H1 (cell line): ENCODE measurements at regions not wholly inside any gene's neighbourhood (a gene's known extent, or its start where the extent isn't known, plus 50 kb on each side); places are given as distances from the start of the nearest gene placed in this dataset.

Experiments
- CTCF ChIA-PET: fragments of 300-600 bp; sonication (Branson Sonifier 250); formaldehyde crosslinking; loops from one replicate; lab custom pipeline; 2021; ENCODE audit not compliant: partially characterized antibody; lab: Charles Lee
- POLR2A ChIA-PET: fragments of 300-600 bp; sonication (Branson Sonifier 250); formaldehyde crosslinking; loops from one replicate; lab custom pipeline; 2021; ENCODE audit warnings: inconsistent platforms; ENCODE audit not compliant: partially characterized antibody; lab: Charles Lee
- DNase-seq, 2 experiments: peaks; one replicate each; pipeline versions ENCODE4 v3.0.0 to v3.0.0-alpha.2; 2010 to 2022; ENCODE audit warnings: low spot score in 2 of 2, low read depth in 1 of 2, mixed read lengths in 1 of 2
- FAIRE-seq: peaks from 2 replicates; lab custom pipeline; 2011; peaks lifted over from hg19 to GRCh38; lab: Jason Lieb, UNC
- H2AFZ ChIP-seq: 2 replicates; pipeline ENCODE4 v1.8.1; 2012; ENCODE audit warnings: low read length, inconsistent platforms
- H2AK5ac ChIP-seq: 2 replicates; pipeline ENCODE4 v1.6.1; 2013; ENCODE audit warnings: low read depth, low read length
- H2BK120ac ChIP-seq: replicated peaks from 2 replicates; pipeline ENCODE3; 2013; ENCODE audit warnings: low read depth, low read length, inconsistent platforms
- H2BK12ac ChIP-seq: 2 replicates; pipeline ENCODE4 v1.6.1; 2013; ENCODE audit warnings: low read depth, low read length
- H2BK15ac ChIP-seq: 2 replicates; pipeline ENCODE4 v1.6.1; 2013; ENCODE audit warnings: low read length
- H2BK20ac ChIP-seq: 2 replicates; pipeline ENCODE4 v1.6.1; 2013; ENCODE audit warnings: low read length
- H2BK5ac ChIP-seq: 2 replicates; pipeline ENCODE4 v1.6.1; 2013; ENCODE audit warnings: low read depth, low read length
- H3K14ac ChIP-seq: 2 replicates; pipeline ENCODE4 v1.6.1; 2013; ENCODE audit warnings: inconsistent platforms; ENCODE audit not compliant: insufficient read length
- H3K18ac ChIP-seq: 2 replicates; pipeline ENCODE4 v1.6.1; 2013; ENCODE audit warnings: low read length; ENCODE audit errors: extremely low read depth
- H3K23ac ChIP-seq: 2 replicates; pipeline ENCODE4 v1.6.1; 2013; ENCODE audit warnings: inconsistent platforms; ENCODE audit not compliant: insufficient read length
- H3K23me2 ChIP-seq: 2 replicates; pipeline ENCODE4 v1.6.1; 2013; ENCODE audit warnings: low read depth, low read length
- H3K27ac ChIP-seq: 2 replicates; pipeline ENCODE4 v1.6.1; 2011; ENCODE audit warnings: low read depth, low read length, inconsistent platforms
- H3K27me3 ChIP-seq, 4 experiments: replicated peaks in 1 of 4; 1 replicate in 1 of 4; 2 replicates in 3 of 4; pipeline versions ENCODE4 v1.6.1 to v1.8.1; 2011 to 2013; ENCODE audit warnings: low read length in 3 of 4, mild to moderate bottlenecking in 3 of 4, inconsistent platforms in 2 of 4, mixed read lengths in 2 of 4, moderate library complexity in 1 of 4; ENCODE audit not compliant: control insufficient read depth in 3 of 4, insufficient read depth in 3 of 4; ENCODE audit errors: extremely low read depth in 1 of 4
- H3K36me3 ChIP-seq, 4 experiments: 2 replicates each; pipeline versions ENCODE4 v1.6.1 to v1.8.1; 2011 to 2013; ENCODE audit warnings: mild to moderate bottlenecking in 4 of 4, low read length in 3 of 4, moderate library complexity in 2 of 4, control low read depth in 1 of 4, inconsistent platforms in 1 of 4; ENCODE audit not compliant: insufficient read depth in 4 of 4, control insufficient read depth in 2 of 4
- H3K4ac ChIP-seq: replicated peaks from 2 replicates; pipeline ENCODE3; 2013; ENCODE audit warnings: low read length, low read depth, mixed read lengths, inconsistent platforms; ENCODE audit not compliant: insufficient read length
- H3K4me1 ChIP-seq, 4 experiments: replicated peaks in 1 of 4; 1 replicate in 1 of 4; 2 replicates in 3 of 4; pipeline versions ENCODE4 v1.6.1 to v1.8.1; 2011 to 2013; ENCODE audit warnings: low read length in 3 of 4, inconsistent platforms in 2 of 4, mixed read lengths in 1 of 4; ENCODE audit not compliant: insufficient read depth in 4 of 4, control insufficient read depth in 3 of 4
- H3K4me2 ChIP-seq, 2 experiments: 2 replicates each; pipeline versions ENCODE4 v1.6.1 to v1.8.1; 2011 to 2013; ENCODE audit warnings: low read depth in 2 of 2, low read length in 2 of 2, control low read depth in 1 of 2, inconsistent platforms in 1 of 2, mild to moderate bottlenecking in 1 of 2; ENCODE audit not compliant: insufficient read depth in 1 of 2
- H3K4me3 ChIP-seq, 4 experiments: fragments of 200-600, 300-600 bp in 1 of 4; sonication (generic), shearing (Covaris generic), sonication (Bioruptor Twin) in 1 of 4; 2 replicates each; pipeline versions ENCODE4 v1.5.1 to v1.8.1; 2011 to 2016; ENCODE audit warnings: low read length in 4 of 4, low read depth in 3 of 4, control low read depth in 2 of 4, inconsistent platforms in 2 of 4, mild to moderate bottlenecking in 2 of 4, mixed read lengths in 1 of 4, moderate library complexity in 1 of 4; ENCODE audit not compliant: insufficient read depth in 2 of 4; ENCODE audit errors: extremely low read depth in 1 of 4
- H3K56ac ChIP-seq: replicated peaks from 2 replicates; pipeline ENCODE3; 2013; ENCODE audit warnings: low read depth, mild to moderate bottlenecking, mixed read lengths, low read length, inconsistent platforms; ENCODE audit not compliant: insufficient read length
- H3K79me1 ChIP-seq: 2 replicates; pipeline ENCODE4 v1.6.1; 2013; ENCODE audit warnings: low read depth, low read length, control low read depth
- H3K79me2 ChIP-seq, 2 experiments: 2 replicates each; pipeline versions ENCODE4 v1.6.1 to v1.8.1; 2012 to 2013; ENCODE audit warnings: low read length in 2 of 2, mild to moderate bottlenecking in 2 of 2, inconsistent platforms in 1 of 2; ENCODE audit not compliant: insufficient read depth in 2 of 2, control insufficient read depth in 1 of 2
- H3K9ac ChIP-seq, 4 experiments: replicated peaks in 1 of 4; 1 replicate in 1 of 4; 2 replicates in 3 of 4; pipeline versions ENCODE4 v1.6.1 to v1.8.1; 2011 to 2013; ENCODE audit warnings: low read depth in 3 of 4, low read length in 3 of 4, control low read depth in 2 of 4, mild to moderate bottlenecking in 2 of 4, moderate library complexity in 2 of 4, inconsistent platforms in 1 of 4; ENCODE audit errors: extremely low read depth in 1 of 4
- H3K9me3 ChIP-seq, 2 experiments: 2 replicates each; pipeline versions ENCODE4 v1.6.1 to v1.8.1; 2012 to 2013; ENCODE audit warnings: mild to moderate bottlenecking in 2 of 2, moderate library complexity in 2 of 2, control low read depth in 1 of 2, inconsistent platforms in 1 of 2, low read depth in 1 of 2, low read length in 1 of 2, mixed read lengths in 1 of 2; ENCODE audit not compliant: insufficient read depth in 2 of 2
- H4K20me1 ChIP-seq, 2 experiments: replicated peaks in 1 of 2; 2 replicates each; pipeline versions ENCODE3 to v1.8.1; 2011 to 2013; ENCODE audit warnings: inconsistent platforms in 2 of 2, low read length in 2 of 2, mild to moderate bottlenecking in 1 of 2; ENCODE audit not compliant: insufficient read depth in 2 of 2, control insufficient read depth in 1 of 2
- H4K5ac ChIP-seq: 2 replicates; pipeline ENCODE4 v1.6.1; 2013; ENCODE audit warnings: low read length, low read depth, mixed read lengths, inconsistent platforms; ENCODE audit not compliant: insufficient read length
- H4K8ac ChIP-seq: 2 replicates; pipeline ENCODE4 v1.8.0; 2013; ENCODE audit warnings: mild to moderate bottlenecking, moderate library complexity, low read length, inconsistent platforms; ENCODE audit not compliant: insufficient read depth; ENCODE audit errors: extremely low read depth
- H4K91ac ChIP-seq: replicated peaks from 2 replicates; pipeline ENCODE3; 2013; ENCODE audit warnings: low read length, mixed read lengths, inconsistent platforms; ENCODE audit not compliant: insufficient read length
- BRCA1 ChIP-seq: IDR thresholded peaks from 2 replicates; pipeline ENCODE4 v1.6.1; 2012; ENCODE audit warnings: low read depth, low read length, improper control_type of control experiment
- CHD1 ChIP-seq: IDR thresholded peaks from 2 replicates; pipeline ENCODE4 v1.6.1; 2012; ENCODE audit warnings: low read depth, low read length, improper control_type of control experiment
- CREB1 ChIP-seq: IDR thresholded peaks from 2 replicates; pipeline ENCODE4 v1.6.1; 2012; ENCODE audit warnings: inconsistent platforms
- CTBP2 ChIP-seq: IDR thresholded peaks from 2 replicates; pipeline ENCODE4 v1.7.0; 2011; ENCODE audit warnings: borderline replicate concordance, mild to moderate bottlenecking, moderate library complexity, mixed read lengths, low read length; ENCODE audit not compliant: insufficient read depth, insufficient read length
- EP300 ChIP-seq, 2 experiments: IDR thresholded peaks; 1 replicate in 1 of 2; 2 replicates in 1 of 2; pipeline ENCODE4 v1.6.1; 2011 to 2012; ENCODE audit warnings: low read depth in 2 of 2, low read length in 2 of 2, mild to moderate bottlenecking in 2 of 2, borderline replicate concordance in 1 of 2, inconsistent platforms in 1 of 2, moderate library complexity in 1 of 2
- EZH2 ChIP-seq: fragments of 200-600 bp; sonication (generic); IDR thresholded peaks from 2 replicates; pipeline ENCODE4 v1.7.1; 2012; ENCODE audit warnings: low read depth, mild to moderate bottlenecking, moderate library complexity, low read length, inconsistent platforms; ENCODE audit not compliant: severe bottlenecking
- HDAC2 ChIP-seq, 2 experiments: fragments of 300-600 bp in 1 of 2; sonication (generic) in 1 of 2; IDR thresholded peaks; 2 replicates each; pipeline ENCODE4 v1.6.1; 2011 to 2012; ENCODE audit warnings: low read depth in 2 of 2, low read length in 2 of 2, mild to moderate bottlenecking in 2 of 2, moderate library complexity in 2 of 2, borderline replicate concordance in 1 of 2, inconsistent platforms in 1 of 2
- KDM5A ChIP-seq: fragments of 200-600 bp; IDR thresholded peaks from 2 replicates; pipeline ENCODE4 v1.7.1; 2012; ENCODE audit warnings: mild to moderate bottlenecking, low read length, inconsistent platforms, mixed read lengths
- SRF ChIP-seq: IDR thresholded peaks from 2 replicates; pipeline ENCODE4 v1.6.1; 2011; ENCODE audit warnings: mild to moderate bottlenecking, low read depth, low read length, moderate library complexity
- WGBS, 2 experiments: shearing (Covaris generic) in 1 of 2; methylation state at CpG; one replicate each; pipeline versions ENCODE4 v1.1.6 to v1.1.7; 2013 to 2015; ENCODE audit warnings: low lambda C conversion rate in 2 of 2, mixed read lengths in 2 of 2, inconsistent platforms in 1 of 2, low coverage in 1 of 2, missing lambda C conversion rate in 1 of 2; ENCODE audit not compliant: insufficient replicate concordance in 2 of 2, insufficient coverage in 1 of 2, insufficient read length in 1 of 2; ENCODE audit errors: extremely low coverage in 1 of 2, missing lambda C conversion rate in 1 of 2; 5-methylcytosine and 5-hydroxymethylcytosine counted together

- no peak overlapping the region for H2BK120ac ChIP-seq
- WGBS, 2 experiments: 97% methylated on average over 6 of the region's 6 CpGs; no CpG with 5 or more reads in 1 of the 2 experiments
- H3K14ac ChIP-seq: no peak overlapping the region
- no peak overlapping the region for H3K18ac ChIP-seq
- H2BK5ac ChIP-seq: no peak overlapping the region
- no peak overlapping the region for H3K4ac ChIP-seq
- no peak overlapping the region for H4K5ac ChIP-seq
- H2AK5ac ChIP-seq: no peak overlapping the region; the same call in 1 of the 2 replicates
- no peaks in the 10 kb centered on the region for H3K36me3 ChIP-seq
- no peak for FAIRE-seq
- H3K9ac ChIP-seq: no peak overlapping the region
- no peak overlapping the region for H4K8ac ChIP-seq
- H3K79me1 ChIP-seq: peaks cover 4% of the 10 kb centered on the region
- H2BK12ac ChIP-seq: peak overlapping the region; percentile 50; the same call in 1 of the 2 replicates
- no peaks in the 10 kb centered on the region for H3K27me3 ChIP-seq
- peaks cover 3% of the 10 kb centered on the region in 2 experiments for H4K20me1 ChIP-seq
- H3K23ac ChIP-seq: no peak overlapping the region
- H3K23me2 ChIP-seq: no peaks in the 10 kb centered on the region
- no peak overlapping the region for H2AFZ ChIP-seq
- H2BK15ac ChIP-seq: no peak overlapping the region
- peaks cover 0 to 88% of the 10 kb centered on the region in 2 experiments; a peak in 3 of 4 replicates for H3K79me2 ChIP-seq
- ChIA-PET POLR2A (no interaction called here), CTCF (interaction anchor here (1.1 to 9.7 kb wide), 4 partner anchors 9 to 152 kb away, joined by 3 to 127 read pairs (median 4); no protein-coding TSS in a partner anchor)
- H4K91ac ChIP-seq: no peak overlapping the region
- peaks cover 0 to 7% (median 4%) of the 10 kb centered on the region in 4 experiments; a peak in 4 of 7 replicates for H3K4me1 ChIP-seq
- no peak for TF ChIP-seq EZH2
- no peak for TF ChIP-seq EP300 (IDR thresholded peaks at IDR 0.05; ENCODE audit: borderline replicate concordance in 1 of 2, low read depth in 2 of 2, low read length in 2 of 2)
- no peak for TF ChIP-seq KDM5A
- no peak for TF ChIP-seq SRF
- no peak for TF ChIP-seq BRCA1
- no peak for TF ChIP-seq CREB1
- no peak for TF ChIP-seq CHD1
- no peak for TF ChIP-seq HDAC2 (IDR thresholded peaks at IDR 0.05; ENCODE audit: borderline replicate concordance in 1 of 2, low read depth in 2 of 2, low read length in 2 of 2)
- no peak for TF ChIP-seq CTBP2
- H3K4me2 ChIP-seq: no peak overlapping the region
- no peaks in the 10 kb centered on the region for H3K9me3 ChIP-seq
- H2BK20ac ChIP-seq: no peak overlapping the region
- no peak overlapping the region for H3K56ac ChIP-seq
- DNase-seq: no peak
- H3K27ac ChIP-seq: no peak overlapping the region
- H3K4me3 ChIP-seq: no peak overlapping the region
These were observed 151.9 kb downstream of the C9orf152 start for GRCh38 chr9:110056062-110056461.
